Activated effector memory CD4-positive, alpha-beta T cell treated with anti-CD3 and anti-CD28 coated beads, Interleukin-2, amount 50 U/mL, for 16 hours (primary cell): ENCODE measurements at regions not wholly inside any gene's neighbourhood (a gene's known extent, or its start where the extent isn't known, plus 50 kb on each side); places are given as distances from the start of the nearest gene placed in this dataset.
"Not testable (repeated sequence)": the region's sequence is repeated elsewhere in the genome, so short reads cannot be mapped to it uniquely, and the experiment has no call there.

Experiments used
- DNase-seq: peaks from one replicate; pipeline ENCODE4 v3.0.0-alpha.2; 2020

GRCh38 chr5:57774439-57774838, 291.8 kb upstream of the ACTBL2 start:
- no peak for DNase-seq

DNA sequence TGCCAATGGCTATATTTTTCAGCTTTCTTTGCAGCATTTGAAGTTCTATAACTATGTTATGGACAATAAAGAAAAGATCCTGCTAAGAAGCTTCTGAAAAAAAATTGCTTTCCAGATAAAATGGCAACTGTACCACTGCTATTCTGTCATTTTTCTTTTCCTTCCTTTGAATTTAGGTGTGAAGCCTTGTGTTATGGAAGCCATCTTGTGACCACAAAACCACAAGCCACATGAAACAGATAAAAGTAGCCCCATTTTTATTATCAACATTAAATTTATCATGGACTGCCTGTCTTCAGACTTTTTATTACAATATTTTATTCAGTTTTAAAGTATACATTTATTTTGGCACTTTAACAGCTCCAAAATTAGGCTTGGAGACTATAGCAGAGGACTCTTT, 289.9 kb upstream of the ACTBL2 start:
- no peak for DNase-seq

- no peak for DNase-seq
These were observed 287.4 kb upstream of the ACTBL2 start for GRCh38 chr5:57770039-57770438.

DNA sequence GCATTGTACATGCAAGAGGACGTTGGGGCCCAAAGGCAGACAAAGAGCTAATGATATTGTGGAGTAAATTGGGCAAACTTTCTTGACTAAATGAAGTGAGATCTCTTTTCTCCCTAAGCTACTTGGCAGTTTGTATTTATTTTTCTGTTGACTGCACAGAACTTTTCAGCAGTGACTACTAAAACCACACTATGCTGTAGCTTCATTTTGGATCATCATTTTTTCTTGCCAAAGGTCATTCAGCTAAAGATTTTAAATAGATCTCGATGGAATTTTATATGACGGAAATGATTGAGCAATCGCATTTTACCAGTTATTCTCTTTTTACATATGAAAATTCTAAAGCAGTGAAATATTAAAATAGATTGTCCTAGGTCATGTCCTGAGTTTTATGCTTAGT, 286.1 kb upstream of the ACTBL2 start:
- DNase-seq: no peak

GRCh38 chr5:57764479-57765089, 282.0 kb upstream of the ACTBL2 start:
- no peak for DNase-seq

- DNase-seq: no peak
These were observed 278.9 kb upstream of the ACTBL2 start for GRCh38 chr5:57761513-57761912.

DNA sequence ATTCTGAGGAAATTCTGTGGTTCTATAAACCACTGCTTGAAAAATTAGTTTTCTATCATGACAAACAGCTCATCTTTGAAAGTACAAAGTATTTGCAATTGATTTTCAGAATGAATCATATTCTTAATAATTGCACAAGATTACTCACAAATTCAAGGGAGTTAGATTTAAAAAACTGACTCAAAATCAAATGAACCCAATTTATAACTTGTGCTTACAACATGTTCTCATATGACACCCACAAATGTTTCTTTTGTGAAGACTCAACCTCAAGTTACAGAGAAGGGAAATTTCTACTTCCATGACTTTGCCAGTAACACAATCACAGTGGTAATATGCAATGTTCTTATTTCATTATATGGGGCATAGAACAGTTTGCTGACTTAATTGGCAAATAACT, 272.0 kb upstream of the ACTBL2 start:
- no peak for DNase-seq

DNA sequence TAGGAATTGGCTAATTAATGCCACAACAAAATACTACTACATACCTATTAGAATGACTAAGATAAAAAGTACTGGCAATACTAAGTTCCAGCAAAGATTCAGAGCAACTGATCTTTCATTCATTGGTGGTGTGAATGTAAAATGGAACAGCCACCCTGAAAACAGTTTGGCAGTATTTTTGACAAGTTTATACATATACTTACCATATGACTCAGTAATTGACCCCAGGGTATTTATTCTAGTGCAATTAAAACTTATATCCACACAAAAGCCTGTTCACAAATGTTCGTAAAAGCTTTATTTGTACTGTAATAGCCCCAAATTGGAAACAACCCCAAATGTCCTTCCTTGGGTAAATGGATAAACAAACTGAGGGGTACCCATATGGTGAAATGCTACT, 270.8 kb upstream of the ACTBL2 start:
- DNase-seq: no peak

DNA sequence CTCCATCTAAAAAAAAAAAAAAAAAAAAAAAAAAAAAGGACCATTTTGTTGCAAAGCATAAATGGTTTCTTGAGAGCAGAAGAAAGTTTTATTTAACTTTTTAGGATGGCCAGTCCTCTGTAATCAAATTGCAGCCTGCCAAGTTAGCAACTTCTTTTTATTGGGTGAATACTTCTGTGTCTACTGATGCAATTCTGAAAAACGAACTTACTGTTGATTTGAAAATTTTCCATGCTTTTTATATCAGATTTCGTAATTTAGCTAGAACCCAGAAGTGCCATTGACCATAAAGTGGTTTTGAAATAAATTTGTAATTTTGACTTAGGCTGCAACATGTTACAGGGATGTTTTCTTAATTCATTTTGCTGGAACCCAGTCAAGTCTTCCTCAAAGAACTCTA, 269.1 kb upstream of the ACTBL2 start:
- DNase-seq: no peak

- DNase-seq: no peak
These were observed 268.3 kb upstream of the ACTBL2 start for GRCh38 chr5:57750891-57751290.

- DNase-seq: no peak
These were observed 267.7 kb upstream of the ACTBL2 start for GRCh38 chr5:57750282-57750681.

DNA sequence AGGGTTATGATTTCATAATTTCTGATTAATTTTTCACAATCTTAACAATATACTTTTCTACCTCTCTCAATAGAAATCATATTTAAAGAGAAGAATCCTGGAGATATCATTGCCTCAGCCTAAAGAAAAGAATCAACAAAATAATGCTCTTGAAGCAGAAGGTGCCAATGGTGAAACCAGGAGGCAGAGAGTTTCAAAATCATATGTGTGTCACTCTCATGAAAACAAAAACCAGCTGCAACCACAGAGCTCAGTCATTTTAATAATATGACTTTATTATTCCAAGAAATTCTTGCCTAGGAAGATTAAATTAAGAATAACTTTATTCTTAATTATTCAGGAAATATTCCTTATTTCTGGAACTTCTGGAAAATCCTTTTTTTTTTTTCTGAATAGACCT, 266.8 kb upstream of the ACTBL2 start:
- no peak for DNase-seq

- no peak for DNase-seq
These were observed 263.4 kb upstream of the ACTBL2 start for GRCh38 chr5:57745700-57746651.

- no peak for DNase-seq
These were observed 262.4 kb upstream of the ACTBL2 start for GRCh38 chr5:57745029-57745428.

GRCh38 chr5:57741336-57741735, 258.7 kb upstream of the ACTBL2 start:
- no peak for DNase-seq

GRCh38 chr5:57738787-57739186, 256.2 kb upstream of the ACTBL2 start:
- no peak for DNase-seq

GRCh38 chr5:57738301-57738700, 255.7 kb upstream of the ACTBL2 start:
- no peak for DNase-seq

DNA sequence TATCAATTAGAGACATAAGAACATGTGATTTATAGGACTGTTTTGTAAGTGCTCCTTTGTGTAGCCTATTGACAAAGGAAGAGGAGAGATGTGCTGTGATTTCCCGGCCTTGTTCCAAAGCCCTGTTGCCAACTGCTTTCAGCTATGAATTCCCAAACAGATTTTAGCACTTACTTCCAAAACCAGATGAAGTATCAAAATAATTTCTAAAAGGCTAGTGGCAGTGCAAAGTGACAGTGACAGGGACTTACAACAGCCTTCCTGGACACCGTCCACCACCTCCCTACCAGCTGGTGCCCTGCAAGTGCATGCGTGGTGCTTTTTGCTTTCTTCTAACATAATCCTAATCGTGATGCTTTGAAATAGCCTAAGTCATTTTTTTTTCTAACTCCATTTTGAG, 254.1 kb upstream of the ACTBL2 start:
- DNase-seq: no peak

- not testable (repeated sequence) for DNase-seq
These were observed 252.9 kb upstream of the ACTBL2 start for GRCh38 chr5:57735279-57736153.

DNA sequence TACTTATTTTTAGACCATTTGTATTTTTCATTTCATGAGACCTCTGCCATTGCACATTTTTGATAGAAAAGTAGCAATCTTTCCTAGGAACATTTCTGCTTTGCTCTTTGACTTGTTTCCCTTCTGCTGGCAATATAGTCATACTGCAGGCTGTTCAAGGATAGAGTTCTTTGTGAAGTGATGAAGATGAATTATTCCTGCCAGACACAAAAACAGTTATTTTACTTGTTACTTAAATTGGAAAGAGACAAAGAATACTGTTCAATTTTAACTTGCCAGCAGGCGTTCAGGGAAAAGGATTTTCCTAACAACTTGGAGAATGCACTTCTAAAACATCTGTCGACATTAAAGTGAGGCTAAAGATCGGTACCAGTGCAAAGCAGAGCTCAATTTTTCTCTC, 251.7 kb upstream of the ACTBL2 start:
- DNase-seq: no peak

DNA sequence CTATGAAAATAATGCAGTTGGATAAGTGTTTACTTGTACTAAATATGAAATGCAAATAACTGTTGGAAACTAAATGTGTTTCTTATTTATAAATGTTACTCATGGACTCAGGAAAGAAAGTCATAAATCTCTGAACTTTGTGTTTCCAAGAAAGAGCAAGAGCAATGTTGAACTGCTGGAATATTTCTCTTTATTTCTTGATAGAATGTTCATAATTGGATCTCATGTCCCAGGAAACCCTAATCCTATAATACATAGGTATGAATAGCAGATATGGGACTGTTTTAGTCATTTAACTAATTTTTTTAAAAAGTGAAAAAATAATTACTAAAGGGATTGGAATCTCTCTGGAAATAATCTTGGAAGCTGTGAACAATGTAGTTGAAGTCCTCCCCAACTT, 245.0 kb upstream of the ACTBL2 start:
- DNase-seq: no peak

DNA sequence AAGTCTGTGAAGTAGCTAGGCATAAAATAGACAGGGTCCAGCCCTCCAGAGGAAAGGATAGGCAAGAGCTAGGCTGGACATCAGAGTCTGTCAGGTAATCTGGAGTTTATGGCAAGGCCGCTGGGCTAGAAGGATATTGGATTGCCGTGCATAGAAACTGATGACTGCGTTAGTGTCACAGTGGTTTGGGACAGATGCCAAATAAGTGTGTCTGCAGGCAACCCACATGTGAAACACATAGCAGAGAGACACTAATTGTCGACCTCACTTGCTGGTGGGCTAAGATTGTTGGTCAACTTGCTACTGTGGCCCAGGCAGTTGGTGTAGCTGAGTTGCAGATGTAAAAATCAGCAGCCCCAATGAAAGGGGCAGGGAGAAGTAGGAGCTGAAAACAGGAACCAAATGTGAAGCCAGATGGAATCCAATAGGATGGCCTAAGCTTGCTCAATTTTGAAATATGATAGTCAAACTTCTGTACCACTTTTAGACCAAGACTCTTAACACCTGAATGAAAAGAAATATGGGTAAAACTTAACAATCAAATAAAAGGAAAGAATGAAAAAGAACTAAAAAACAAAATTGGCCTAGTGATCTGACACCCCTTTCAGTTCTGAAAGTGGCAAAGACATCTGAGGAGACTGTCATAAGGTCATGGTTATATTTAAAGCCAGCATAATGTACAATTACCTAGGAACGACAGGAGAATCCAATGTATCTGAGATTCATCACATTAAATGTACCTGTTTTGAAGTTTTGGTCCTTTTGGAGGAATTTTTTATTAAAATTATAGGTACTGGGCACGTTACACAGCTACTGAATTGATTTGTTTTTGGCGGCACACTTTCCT, 243.3 kb upstream of the ACTBL2 start:
- no peak for DNase-seq

- no peak for DNase-seq
These were observed 242.2 kb upstream of the ACTBL2 start for GRCh38 chr5:57724836-57725235.
